BJ (cell line): ENCODE measurements at regions not wholly inside any gene's neighbourhood (a gene's known extent, or its start where the extent isn't known, plus 50 kb on each side); places are given as distances from the start of the nearest gene placed in this dataset.
"Not testable (repeated sequence)": the region's sequence is repeated elsewhere in the genome, so short reads cannot be mapped to it uniquely, and the experiment has no call there.

Experiments
- CTCF ChIA-PET: fragments of 350-600 bp; formaldehyde crosslinking; extraction: SDS; loops from one replicate; lab custom pipeline; 2021; ENCODE audit warnings: antibody characterized with exemption, inconsistent platforms; lab: Yijun Ruan, JAX
- POLR2A ChIA-PET: fragments of 300-600 bp; sonication (Branson Sonifier 250); formaldehyde crosslinking; extraction: SDS; loops from one replicate; lab custom pipeline; 2021; ENCODE audit warnings: antibody characterized with exemption; lab: Charles Lee
- DNase-seq: peaks from one replicate; pipeline ENCODE4 v3.0.0-alpha.2; 2011; ENCODE audit warnings: low read depth
- H3K27me3 ChIP-seq: 2 replicates; pipeline ENCODE4 v1.6.0; 2011; ENCODE audit warnings: low read length; ENCODE audit not compliant: control insufficient read depth, insufficient read depth
- H3K36me3 ChIP-seq: 2 replicates; pipeline ENCODE4 v1.5.1; 2011; ENCODE audit warnings: low read length; ENCODE audit not compliant: control insufficient read depth, insufficient read depth
- H3K4me3 ChIP-seq: 2 replicates; pipeline ENCODE4 v1.5.1; 2011; ENCODE audit warnings: low read depth, mild to moderate bottlenecking, control low read depth, low read length
- TF ChIP-seq, protein P1 (sequence below): IDR thresholded peaks from 2 replicates; pipeline ENCODE4 v1.5.1; 2011; ENCODE audit warnings: low read depth, mild to moderate bottlenecking, control low read depth, inconsistent platforms, low read length, moderate library complexity; ENCODE audit not compliant: insufficient read depth

- DNase-seq, result no peak
- Histone ChIP-seq H3K4me3 (no peak overlapping the region), H3K36me3 (no peaks in the 10 kb centered on the region), H3K27me3 (no peaks in the 10 kb centered on the region)
- TF ChIP-seq, protein P1, sequence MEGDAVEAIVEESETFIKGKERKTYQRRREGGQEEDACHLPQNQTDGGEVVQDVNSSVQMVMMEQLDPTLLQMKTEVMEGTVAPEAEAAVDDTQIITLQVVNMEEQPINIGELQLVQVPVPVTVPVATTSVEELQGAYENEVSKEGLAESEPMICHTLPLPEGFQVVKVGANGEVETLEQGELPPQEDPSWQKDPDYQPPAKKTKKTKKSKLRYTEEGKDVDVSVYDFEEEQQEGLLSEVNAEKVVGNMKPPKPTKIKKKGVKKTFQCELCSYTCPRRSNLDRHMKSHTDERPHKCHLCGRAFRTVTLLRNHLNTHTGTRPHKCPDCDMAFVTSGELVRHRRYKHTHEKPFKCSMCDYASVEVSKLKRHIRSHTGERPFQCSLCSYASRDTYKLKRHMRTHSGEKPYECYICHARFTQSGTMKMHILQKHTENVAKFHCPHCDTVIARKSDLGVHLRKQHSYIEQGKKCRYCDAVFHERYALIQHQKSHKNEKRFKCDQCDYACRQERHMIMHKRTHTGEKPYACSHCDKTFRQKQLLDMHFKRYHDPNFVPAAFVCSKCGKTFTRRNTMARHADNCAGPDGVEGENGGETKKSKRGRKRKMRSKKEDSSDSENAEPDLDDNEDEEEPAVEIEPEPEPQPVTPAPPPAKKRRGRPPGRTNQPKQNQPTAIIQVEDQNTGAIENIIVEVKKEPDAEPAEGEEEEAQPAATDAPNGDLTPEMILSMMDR, result no peak
- ChIA-PET POLR2A (no interaction called here), CTCF (no interaction called here)
Measured at GRCh38 chr9:80994892-80995291, 694.5 kb downstream of the TLE1 start.

GRCh38 chr9:80985595-80985994 is 703.8 kb downstream of the TLE1 start:
- POLR2A ChIA-PET, DNase-seq, CTCF ChIA-PET, H3K36me3 ChIP-seq, H3K27me3 ChIP-seq, H3K4me3 ChIP-seq: not testable (repeated sequence)

GRCh38 chr9:80976403-80976802 is 712.9 kb downstream of the TLE1 start:
- POLR2A ChIA-PET, result no interaction called here
- no peak for DNase-seq
- CTCF ChIA-PET, result no interaction called here
- Histone ChIP-seq H3K27me3 (no peaks in the 10 kb centered on the region), H3K4me3 (no peak overlapping the region), H3K36me3 (no peaks in the 10 kb centered on the region)
- TF ChIP-seq, protein P1, result no peak

GRCh38 chr9:80970377-80970776 is 719.0 kb downstream of the TLE1 start:
- H3K27me3 ChIP-seq, H3K36me3 ChIP-seq, DNase-seq, POLR2A ChIA-PET, H3K4me3 ChIP-seq, CTCF ChIA-PET: not testable (repeated sequence)

GRCh38 chr9:80968611-80969010 is 720.7 kb downstream of the TLE1 start:
- ChIA-PET POLR2A (no interaction called here), CTCF (no interaction called here)
- TF ChIP-seq, protein P1, result no peak
- Histone ChIP-seq H3K27me3 (no peaks in the 10 kb centered on the region), H3K4me3 (no peak overlapping the region), H3K36me3 (no peaks in the 10 kb centered on the region)
- DNase-seq, result no peak

DNA sequence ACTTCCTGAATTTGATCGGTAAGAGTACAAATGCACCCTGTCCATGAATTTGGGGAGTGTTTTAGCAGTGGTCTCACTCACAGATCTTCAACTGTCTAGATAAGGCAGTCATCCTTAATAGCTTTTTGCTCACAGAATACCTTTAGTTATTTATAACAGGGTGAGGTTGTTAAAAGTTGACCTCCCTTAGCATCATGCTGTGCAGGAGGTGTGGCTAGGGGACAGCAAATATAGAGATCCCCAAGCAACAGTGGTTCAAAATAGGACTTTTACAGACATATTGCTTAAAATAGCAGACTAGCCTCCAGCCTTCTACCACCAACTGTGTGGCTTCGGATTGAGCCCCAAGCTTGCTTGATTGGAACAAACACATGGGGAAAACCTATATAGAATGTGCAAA is 724.4 kb downstream of the TLE1 start:
- Histone ChIP-seq H3K27me3 (no peaks in the 10 kb centered on the region), H3K4me3 (no peak overlapping the region), H3K36me3 (no peaks in the 10 kb centered on the region)
- no peak for DNase-seq
- ChIA-PET POLR2A (no interaction called here), CTCF (no interaction called here)
- TF ChIP-seq, protein P1, result no peak
